K562 (cell line): ENCODE measurements at regions not wholly inside any gene's neighbourhood (a gene's known extent, or its start where the extent isn't known, plus 50 kb on each side); places are given as distances from the start of the nearest gene placed in this dataset.

ENCODE experiments used
- CBFA2T2 ChIP-seq: fragments of 450-650 bp; conservative IDR thresholded peaks from 2 replicates; pipeline ENCODE4 v1.6.1; 2017; ENCODE audit warnings: mild to moderate bottlenecking
- CHD4 ChIP-seq: fragments of 200-600 bp; sonication (generic); IDR thresholded peaks from 3 replicates; pipeline ENCODE4 v1.6.1; 2012; ENCODE audit warnings: low read depth, mild to moderate bottlenecking, mixed read lengths, low read length, inconsistent platforms; ENCODE audit not compliant: insufficient read depth, insufficient replicate concordance, poor library complexity, severe bottlenecking
- CXXC5 ChIP-seq: fragments of 250-450 bp; sonication (Bioruptor Pico); IDR thresholded peaks from 2 replicates; pipeline ENCODE4 v1.8.0; 2022; ENCODE audit warnings: inconsistent platforms, mild to moderate bottlenecking, moderate library complexity
- ELK1 ChIP-seq: sonication (generic); formaldehyde crosslinking; IDR thresholded peaks from 2 replicates; pipeline ENCODE4 v1.8.1; 2022; ENCODE audit warnings: missing genetic modification reagents
- ETV1 ChIP-seq: fragments of 450-650 bp; conservative IDR thresholded peaks from 2 replicates; pipeline ENCODE4 v1.6.1; 2016; ENCODE audit warnings: missing genetic modification characterization, control low read depth, low read depth, missing compliant biosample characterization
- FOXJ2 ChIP-seq: fragments of 200-800 bp; sonication (Bioruptor generic); IDR thresholded peaks from 2 replicates; pipeline ENCODE4 v1.6.1; 2016; ENCODE audit warnings: missing genetic modification characterization, missing compliant biosample characterization
- FOXK1 ChIP-seq: sonication (generic); formaldehyde crosslinking; IDR thresholded peaks from 2 replicates; pipeline ENCODE4 v1.8.0; 2022; ENCODE audit warnings: missing genetic modification reagents, mild to moderate bottlenecking, borderline replicate concordance
- FOXM1 ChIP-seq, 2 experiments: fragments of 450-650 bp in 1 of 2; sonication (generic) in 1 of 2; formaldehyde crosslinking in 1 of 2; IDR thresholded peaks; 2 replicates each; pipeline versions ENCODE4 v1.6.1 to v1.9.0; 2017 to 2022; ENCODE audit warnings: low read depth in 2 of 2, mild to moderate bottlenecking in 2 of 2, missing genetic modification reagents in 1 of 2, moderate library complexity in 1 of 2
- GABPB1 ChIP-seq: sonication (generic); formaldehyde crosslinking; IDR thresholded peaks from 2 replicates; pipeline ENCODE4 v1.8.0; 2022; ENCODE audit warnings: mild to moderate bottlenecking, missing genetic modification reagents
- GTF3C2 ChIP-seq: IDR thresholded peaks from 3 replicates; pipeline ENCODE4 v1.6.1; 2011; ENCODE audit warnings: borderline replicate concordance, mild to moderate bottlenecking, moderate library complexity; ENCODE audit not compliant: insufficient read length; ENCODE audit errors: extremely low read depth
- HIVEP1 ChIP-seq: fragments of 250-450 bp; sonication (Bioruptor Pico); IDR thresholded peaks from 2 replicates; pipeline ENCODE4 v1.4.0; 2020; ENCODE audit warnings: mild to moderate bottlenecking
- NUFIP1 ChIP-seq: fragments of 450-650 bp; IDR thresholded peaks from 2 replicates; pipeline ENCODE4 v1.6.1; 2018; ENCODE audit not compliant: partially characterized antibody
- TCFL5 ChIP-seq: fragments of 250-450 bp; sonication (Bioruptor Pico); conservative IDR thresholded peaks from 2 replicates; pipeline ENCODE4 v1.6.1; 2021; ENCODE audit warnings: mild to moderate bottlenecking, moderate library complexity, matching md5 sums
- TRIM24 ChIP-seq, 2 experiments: fragments of 450-650 bp; IDR thresholded peaks; 2 replicates each; pipeline ENCODE4 v1.6.1; 2016
- TSHZ1 ChIP-seq: fragments of 250-450 bp; sonication (Bioruptor Pico); IDR thresholded peaks from 2 replicates; pipeline ENCODE4 v1.4.0; 2020; ENCODE audit warnings: mild to moderate bottlenecking, moderate library complexity
- ZEB2 ChIP-seq: fragments of 450-650 bp; IDR thresholded peaks from 2 replicates; pipeline ENCODE4 v1.6.1; 2016
- ZNF143 ChIP-seq: sonication (generic); formaldehyde crosslinking; IDR thresholded peaks from 2 replicates; pipeline ENCODE4 v1.9.0; 2022; ENCODE audit warnings: mild to moderate bottlenecking, missing genetic modification reagents
- ZNF165 ChIP-seq: fragments of 250-450 bp; sonication (Bioruptor Pico); IDR thresholded peaks from 2 replicates; pipeline ENCODE4 v1.4.0; 2020; ENCODE audit warnings: borderline replicate concordance
- ZNF280B ChIP-seq: fragments of 250-450 bp; sonication (Bioruptor Pico); IDR thresholded peaks from 2 replicates; pipeline ENCODE4 v1.5.1; 2021; ENCODE audit warnings: mild to moderate bottlenecking
- ZNF431 ChIP-seq: sonication (generic); formaldehyde crosslinking; IDR thresholded peaks from 2 replicates; pipeline ENCODE4 v1.8.0; 2022; ENCODE audit warnings: mild to moderate bottlenecking, missing genetic modification reagents

- TF ChIP-seq GTF3C2 (no peak), ELK1 (CRISPR knock-in tag) (no peak), FOXK1 (CRISPR knock-in tag) (0 out of 2 replicates have a peak, but pooled peaks have one; percentile 38), TSHZ1 (CRISPR knock-in tag) (no peak), TCFL5 (CRISPR knock-in tag) (no peak), ZNF165 (CRISPR knock-in tag) (0 out of 2 replicates have a peak, but pooled peaks have one; percentile 28), CHD4 (no peak), ZNF280B (no peak), CXXC5 (CRISPR knock-in tag) (peak; percentile 76), ETV1 (tag) (peak; percentile 56), FOXM1 (IDR thresholded peaks at IDR 0.05; ENCODE audit: low read depth) (no peak), FOXM1 (CRISPR knock-in tag; IDR thresholded peaks at IDR 0.05; ENCODE audit: low read depth) (no peak), FOXJ2 (tag) (no peak), NUFIP1 (peak; percentile 43), HIVEP1 (CRISPR knock-in tag) (peak; percentile 49; the same call in 1 of the 2 replicates), ZNF431 (CRISPR knock-in tag) (no peak), ZEB2 (peak; percentile 97), CBFA2T2 (peak; percentile 21; the same call in 1 of the 2 replicates), TRIM24 (IDR thresholded peaks at IDR 0.05) (peak; percentile 72 to 78), GABPB1 (CRISPR knock-in tag) (no peak), ZNF143 (CRISPR knock-in tag) (no peak)
Observed at GRCh38 chr11:86182976-86183584, 61.5 kb upstream of the EED start (continued).
